GM11168 (cell line): ENCODE measurements at regions not wholly inside any gene's neighbourhood (a gene's known extent, or its start where the extent isn't known, plus 50 kb on each side); places are given as distances from the start of the nearest gene placed in this dataset.
"Not testable (repeated sequence)": the region's sequence is repeated elsewhere in the genome, so short reads cannot be mapped to it uniquely, and the experiment has no call there.

Experiments
- in situ Hi-C: fragments of 300-500 bp; cut with MboI; formaldehyde crosslinking; loops from one replicate; pipeline ENCODE4 v1.12.0; 2022; ENCODE audit warnings: low sequenced_read_pairs; ENCODE audit not compliant: unreplicated experiment

- in situ Hi-C loops: no loop called here
These were observed 205.3 kb downstream of the MN1 start for GRCh38 chr22:27596133-27596870.

- in situ Hi-C loops: no loop called here
These were observed 203.7 kb downstream of the MN1 start for GRCh38 chr22:27597703-27598444.

- in situ Hi-C loops: no loop called here
These were observed 202.8 kb downstream of the MN1 start for GRCh38 chr22:27598792-27599191.

- in situ Hi-C loops: no loop called here
These were observed 200.4 kb downstream of the MN1 start for GRCh38 chr22:27601195-27601594.

GRCh38 chr22:27602390-27602789, 199.2 kb downstream of the MN1 start:
- in situ Hi-C loops: no loop called here

- in situ Hi-C loops: no loop called here
These were observed 198.3 kb downstream of the MN1 start for GRCh38 chr22:27603111-27603799.

- in situ Hi-C loops: no loop called here
These were observed 197.8 kb downstream of the MN1 start for GRCh38 chr22:27603800-27604144.

GRCh38 chr22:27605390-27605789, 196.2 kb downstream of the MN1 start:
- in situ Hi-C loops: no loop called here

- in situ Hi-C loops: not testable (repeated sequence)
These were observed 193.8 kb downstream of the MN1 start for GRCh38 chr22:27607750-27608149.

- in situ Hi-C loops: no loop called here
These were observed 192.1 kb downstream of the MN1 start for GRCh38 chr22:27609451-27609888.

GRCh38 chr22:27610164-27610563, 191.4 kb downstream of the MN1 start:
- in situ Hi-C loops: not testable (repeated sequence)

- in situ Hi-C loops: no loop called here
These were observed 190.4 kb downstream of the MN1 start for GRCh38 chr22:27610863-27611786.

GRCh38 chr22:27612115-27612514, 189.4 kb downstream of the MN1 start:
- in situ Hi-C loops: no loop called here

- in situ Hi-C loops: no loop called here
These were observed 188.2 kb downstream of the MN1 start for GRCh38 chr22:27613099-27614005.

GRCh38 chr22:27614006-27614649, 187.4 kb downstream of the MN1 start:
- in situ Hi-C loops: no loop called here

- in situ Hi-C loops: no loop called here
These were observed 186.9 kb downstream of the MN1 start for GRCh38 chr22:27614650-27615007.

- in situ Hi-C loops: no loop called here
These were observed 186.1 kb downstream of the MN1 start for GRCh38 chr22:27615408-27615807.

GRCh38 chr22:27616033-27616432, 185.5 kb downstream of the MN1 start:
- in situ Hi-C loops: no loop called here
